ENCODE measurements at regions not wholly inside any gene's neighbourhood (a gene's known extent, or its start where the extent isn't known, plus 50 kb on each side); places are given as distances from the start of the nearest gene placed in this dataset.

- TF ChIP-seq POLR2A (IDR thresholded peaks at IDR 0.05) (no peak), CTCF (IDR thresholded peaks at IDR 0.05) (no peak)
Measured at GRCh38 chr4:29336861-29337260, 1383.3 kb upstream of the PCDH7 start.
